Panc1 (cell line): ENCODE measurements at regions not wholly inside any gene's neighbourhood (a gene's known extent, or its start where the extent isn't known, plus 50 kb on each side); places are given as distances from the start of the nearest gene placed in this dataset.

Experiments used
- ATAC-seq: fragments of 200-7000 bp; cut with Tn5 transposase; 2 replicates; pipeline ENCODE4 v1.9.1; 2020; ENCODE audit warnings: mild to moderate bottlenecking, moderate library complexity
- BruUV-seq: library from RNA; stranded (reverse); fragments of 400-500 nt; replicated peaks from 2 replicates; lab custom pipeline; 2021; lab: Mats Ljungman, UMichigan
- CTCF ChIA-PET: fragments of 300-600 bp; sonication (Branson Sonifier 250); formaldehyde crosslinking; loops from one replicate; lab custom pipeline; 2022; ENCODE audit warnings: antibody characterized with exemption; lab: Charles Lee
- POLR2A ChIA-PET: fragments of 300-600 bp; sonication (Branson Sonifier 250); formaldehyde crosslinking; loops from one replicate; lab custom pipeline; 2022; ENCODE audit warnings: antibody characterized with exemption; lab: Charles Lee
- DNase-seq: peaks from one replicate; pipeline ENCODE4 v3.0.0-alpha.2; 2010; ENCODE audit warnings: low read depth, low spot score
- H3K27ac ChIP-seq: 2 replicates; pipeline ENCODE4 v1.5.1; 2011; ENCODE audit warnings: mild to moderate bottlenecking, low read length, inconsistent platforms
- H3K27me3 ChIP-seq: fragments of 200-500 bp; sonication (Bioruptor generic); 2 replicates; pipeline ENCODE4 v1.6.0; 2014; ENCODE audit warnings: low read length, inconsistent platforms; ENCODE audit not compliant: control insufficient read depth, insufficient read depth
- H3K36me3 ChIP-seq: fragments of 200-500 bp; sonication (Bioruptor generic); 2 replicates; pipeline ENCODE4 v1.5.1; 2014; ENCODE audit warnings: inconsistent platforms, mild to moderate bottlenecking, low read length, moderate library complexity; ENCODE audit not compliant: control insufficient read depth, insufficient read depth
- H3K4me1 ChIP-seq: 2 replicates; pipeline ENCODE4 v1.5.1; 2011; ENCODE audit warnings: inconsistent platforms, mild to moderate bottlenecking, low read length, moderate library complexity; ENCODE audit not compliant: control insufficient read depth, insufficient read depth
- H3K4me3 ChIP-seq, 2 experiments: 2 replicates each; pipeline ENCODE4 v1.5.1; 2011 to 2012; ENCODE audit warnings: low read depth in 2 of 2, low read length in 2 of 2, mild to moderate bottlenecking in 2 of 2, inconsistent platforms in 1 of 2, moderate library complexity in 1 of 2
- H3K9me3 ChIP-seq: fragments of 200-500 bp; sonication (Bioruptor generic); 2 replicates; pipeline ENCODE4 v1.5.1; 2014; ENCODE audit warnings: low read depth, mild to moderate bottlenecking, inconsistent platforms, low read length, moderate library complexity; ENCODE audit not compliant: control insufficient read depth, insufficient read depth
- CTCF ChIP-seq: fragments of 450-650 bp; IDR thresholded peaks from 2 replicates; pipeline ENCODE4 v1.5.1; 2017; ENCODE audit warnings: mild to moderate bottlenecking
- POLR2AphosphoS5 ChIP-seq: IDR thresholded peaks from 2 replicates; pipeline ENCODE4 v1.6.1; 2012; ENCODE audit warnings: mild to moderate bottlenecking, low read depth, low read length, moderate library complexity
- SIN3A ChIP-seq: IDR thresholded peaks from 2 replicates; pipeline ENCODE4 v1.6.1; 2012; ENCODE audit warnings: low read depth, mild to moderate bottlenecking, low read length, moderate library complexity, borderline replicate concordance; ENCODE audit not compliant: insufficient read depth
- TCF7L2 ChIP-seq: IDR thresholded peaks from 2 replicates; pipeline ENCODE4 v1.6.1; 2011; ENCODE audit warnings: mild to moderate bottlenecking, low read depth, low read length, inconsistent platforms
- in situ Hi-C: cut with HindIII; loops from 2 replicates; pipeline ENCODE4 v1.10.0; 2016; ENCODE audit warnings: low sequenced_read_pairs, low pct_unique_long_range_greater_than_20kb
- intact Hi-C: fragments of 100-400 bp; cut with micrococcal nuclease; formaldehyde crosslinking; loops from one replicate; pipeline ENCODE4 v1.10.0; 2022; ENCODE audit not compliant: unreplicated experiment
- TF ChIP-seq, protein P1 (sequence below), 2 experiments: IDR thresholded peaks; 2 replicates each; pipeline ENCODE4 v1.6.1; 2011 to 2012; ENCODE audit warnings: low read depth in 2 of 2, control low read depth in 1 of 2, low read length in 1 of 2, mild to moderate bottlenecking in 1 of 2, moderate library complexity in 1 of 2; ENCODE audit not compliant: insufficient read depth in 1 of 2

DNA sequence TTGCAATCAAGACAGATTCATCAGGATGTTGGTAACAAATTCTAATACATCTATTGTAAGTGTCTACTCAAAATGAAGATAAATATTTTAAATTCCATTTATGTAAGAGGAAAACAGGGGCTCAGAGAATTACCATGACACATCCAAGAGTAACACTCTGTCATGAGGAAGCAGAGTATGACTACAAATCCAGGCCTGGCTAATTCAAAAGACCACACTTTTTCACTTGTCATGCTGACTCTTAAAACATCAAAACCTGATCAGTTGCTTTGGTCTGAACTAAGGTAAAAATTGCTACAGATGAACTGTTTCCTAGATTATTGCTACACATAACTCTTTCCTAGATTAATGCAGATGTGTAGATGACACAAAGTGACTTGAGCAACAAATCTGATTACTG is 880.6 kb downstream of the TSN start:
- Histone ChIP-seq H3K4me1 (no peaks in the 10 kb centered on the region), H3K36me3 (no peaks in the 10 kb centered on the region), H3K27me3 (no peaks in the 10 kb centered on the region), H3K4me3 (no peak overlapping the region), H3K9me3 (peaks cover 3% of the 10 kb centered on the region; the same call in 1 of the 2 replicates), H3K27ac (no peak overlapping the region)
- POLR2A ChIA-PET: no interaction called here
- DNase-seq: no peak
- CTCF ChIA-PET: no interaction called here
- BruUV-seq: no TSS peak
- no peak for ATAC-seq
- in situ Hi-C loops (no loop called here), intact Hi-C loops (no loop called here)
- TF ChIP-seq SIN3A: no peak
- TF ChIP-seq CTCF: no peak
- no peak for TF ChIP-seq TCF7L2
- TF ChIP-seq, protein P1, sequence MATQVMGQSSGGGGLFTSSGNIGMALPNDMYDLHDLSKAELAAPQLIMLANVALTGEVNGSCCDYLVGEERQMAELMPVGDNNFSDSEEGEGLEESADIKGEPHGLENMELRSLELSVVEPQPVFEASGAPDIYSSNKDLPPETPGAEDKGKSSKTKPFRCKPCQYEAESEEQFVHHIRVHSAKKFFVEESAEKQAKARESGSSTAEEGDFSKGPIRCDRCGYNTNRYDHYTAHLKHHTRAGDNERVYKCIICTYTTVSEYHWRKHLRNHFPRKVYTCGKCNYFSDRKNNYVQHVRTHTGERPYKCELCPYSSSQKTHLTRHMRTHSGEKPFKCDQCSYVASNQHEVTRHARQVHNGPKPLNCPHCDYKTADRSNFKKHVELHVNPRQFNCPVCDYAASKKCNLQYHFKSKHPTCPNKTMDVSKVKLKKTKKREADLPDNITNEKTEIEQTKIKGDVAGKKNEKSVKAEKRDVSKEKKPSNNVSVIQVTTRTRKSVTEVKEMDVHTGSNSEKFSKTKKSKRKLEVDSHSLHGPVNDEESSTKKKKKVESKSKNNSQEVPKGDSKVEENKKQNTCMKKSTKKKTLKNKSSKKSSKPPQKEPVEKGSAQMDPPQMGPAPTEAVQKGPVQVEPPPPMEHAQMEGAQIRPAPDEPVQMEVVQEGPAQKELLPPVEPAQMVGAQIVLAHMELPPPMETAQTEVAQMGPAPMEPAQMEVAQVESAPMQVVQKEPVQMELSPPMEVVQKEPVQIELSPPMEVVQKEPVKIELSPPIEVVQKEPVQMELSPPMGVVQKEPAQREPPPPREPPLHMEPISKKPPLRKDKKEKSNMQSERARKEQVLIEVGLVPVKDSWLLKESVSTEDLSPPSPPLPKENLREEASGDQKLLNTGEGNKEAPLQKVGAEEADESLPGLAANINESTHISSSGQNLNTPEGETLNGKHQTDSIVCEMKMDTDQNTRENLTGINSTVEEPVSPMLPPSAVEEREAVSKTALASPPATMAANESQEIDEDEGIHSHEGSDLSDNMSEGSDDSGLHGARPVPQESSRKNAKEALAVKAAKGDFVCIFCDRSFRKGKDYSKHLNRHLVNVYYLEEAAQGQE (IDR thresholded peaks at IDR 0.05; ENCODE audit: insufficient read depth in 1 of 2, low read depth in 2 of 2, low read length in 1 of 2): no peak

DNA sequence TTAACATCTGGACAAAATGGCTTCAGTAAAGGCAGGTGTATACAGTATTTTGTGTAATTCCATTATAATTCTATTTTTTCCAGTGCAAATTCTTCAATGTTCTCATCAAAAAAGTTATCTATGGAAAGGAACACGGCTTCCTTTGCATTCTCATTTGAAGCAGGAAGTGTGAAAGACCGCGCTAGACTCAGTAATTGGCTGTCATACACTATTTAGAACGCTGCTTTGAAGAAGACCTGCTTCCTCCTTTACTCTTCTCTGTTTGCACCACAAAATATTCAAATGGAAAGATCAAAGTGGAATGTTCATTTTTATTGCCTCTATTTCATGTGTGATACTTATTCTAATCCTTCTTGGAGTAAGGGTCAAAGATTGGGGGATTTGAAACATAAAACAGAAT is 883.7 kb downstream of the TSN start:
- H3K9me3 ChIP-seq: peaks cover 2% of the 10 kb centered on the region; the same call in 1 of the 2 replicates
- TF ChIP-seq CTCF (no peak), SIN3A (no peak), TCF7L2 (no peak), POLR2AphosphoS5 (no peak)
- TF ChIP-seq, protein P1 (IDR thresholded peaks at IDR 0.05; ENCODE audit: insufficient read depth in 1 of 2, low read depth in 2 of 2, low read length in 1 of 2): no peak
- ChIA-PET POLR2A (no interaction called here), CTCF (no interaction called here)
- in situ Hi-C loops (no loop called here), intact Hi-C loops (no loop called here)
- ATAC-seq: no peak
- no peak overlapping the region for H3K27ac ChIP-seq
- H3K36me3 ChIP-seq: no peaks in the 10 kb centered on the region
- H3K4me1 ChIP-seq: no peaks in the 10 kb centered on the region
- H3K4me3 ChIP-seq: no peak overlapping the region
- DNase-seq: no peak
- BruUV-seq: no TSS peak
- no peaks in the 10 kb centered on the region for H3K27me3 ChIP-seq
